ENCODE measurements at regions not wholly inside any gene's neighbourhood (a gene's known extent, or its start where the extent isn't known, plus 50 kb on each side); places are given as distances from the start of the nearest gene placed in this dataset.
"Not testable (repeated sequence)": the region's sequence is repeated elsewhere in the genome, so short reads cannot be mapped to it uniquely, and the experiment has no call there.

DNA sequence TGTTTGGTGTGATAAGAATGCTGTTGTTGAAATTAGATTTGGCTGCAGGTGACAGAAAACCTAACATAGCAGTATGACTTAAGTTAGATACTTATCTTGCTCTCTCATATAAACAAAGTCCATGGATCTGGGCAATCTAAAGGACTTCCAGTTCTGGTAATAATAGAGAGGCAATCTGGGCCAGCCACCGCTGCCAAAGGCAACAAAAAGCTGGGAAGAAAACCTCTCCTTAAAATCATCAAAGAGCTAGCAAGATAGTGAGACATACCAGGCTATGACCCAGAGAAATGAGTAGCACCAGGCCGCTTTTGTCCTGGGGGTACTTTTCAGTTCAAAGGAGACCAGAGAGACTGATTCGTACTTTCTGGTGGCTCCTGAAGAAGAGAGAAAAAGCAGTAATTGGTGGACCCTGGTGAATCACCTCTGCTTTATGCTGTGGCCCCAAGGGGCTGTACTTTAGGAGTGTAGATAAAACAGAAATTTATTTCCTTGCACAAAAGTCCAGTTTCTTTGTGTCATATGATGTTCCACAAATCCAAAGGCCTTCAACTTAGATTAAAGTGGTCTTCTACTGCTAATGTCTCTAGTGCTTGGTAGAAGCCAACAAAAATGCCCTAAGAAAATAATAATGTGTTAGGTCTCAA is 125.4 kb downstream of the TBX19 start:
- Mint-ChIP-seq H3K27me3 (ENCODE audit: low read depth, poor library complexity) (no peaks in the 10 kb centered on the region), H3K9me3 (peaks cover 11% of the 10 kb centered on the region), H3K4me3 (no peak overlapping the region), H3K4me1 (no peaks in the 10 kb centered on the region), H3K27ac (no peak overlapping the region), H3K36me3 (ENCODE audit: low read depth) (peaks cover 4% of the 10 kb centered on the region)
- TF ChIP-seq, protein P1, sequence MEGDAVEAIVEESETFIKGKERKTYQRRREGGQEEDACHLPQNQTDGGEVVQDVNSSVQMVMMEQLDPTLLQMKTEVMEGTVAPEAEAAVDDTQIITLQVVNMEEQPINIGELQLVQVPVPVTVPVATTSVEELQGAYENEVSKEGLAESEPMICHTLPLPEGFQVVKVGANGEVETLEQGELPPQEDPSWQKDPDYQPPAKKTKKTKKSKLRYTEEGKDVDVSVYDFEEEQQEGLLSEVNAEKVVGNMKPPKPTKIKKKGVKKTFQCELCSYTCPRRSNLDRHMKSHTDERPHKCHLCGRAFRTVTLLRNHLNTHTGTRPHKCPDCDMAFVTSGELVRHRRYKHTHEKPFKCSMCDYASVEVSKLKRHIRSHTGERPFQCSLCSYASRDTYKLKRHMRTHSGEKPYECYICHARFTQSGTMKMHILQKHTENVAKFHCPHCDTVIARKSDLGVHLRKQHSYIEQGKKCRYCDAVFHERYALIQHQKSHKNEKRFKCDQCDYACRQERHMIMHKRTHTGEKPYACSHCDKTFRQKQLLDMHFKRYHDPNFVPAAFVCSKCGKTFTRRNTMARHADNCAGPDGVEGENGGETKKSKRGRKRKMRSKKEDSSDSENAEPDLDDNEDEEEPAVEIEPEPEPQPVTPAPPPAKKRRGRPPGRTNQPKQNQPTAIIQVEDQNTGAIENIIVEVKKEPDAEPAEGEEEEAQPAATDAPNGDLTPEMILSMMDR (IDR thresholded peaks at IDR 0.05), result no peak
- DNase-seq, result no peak

DNA sequence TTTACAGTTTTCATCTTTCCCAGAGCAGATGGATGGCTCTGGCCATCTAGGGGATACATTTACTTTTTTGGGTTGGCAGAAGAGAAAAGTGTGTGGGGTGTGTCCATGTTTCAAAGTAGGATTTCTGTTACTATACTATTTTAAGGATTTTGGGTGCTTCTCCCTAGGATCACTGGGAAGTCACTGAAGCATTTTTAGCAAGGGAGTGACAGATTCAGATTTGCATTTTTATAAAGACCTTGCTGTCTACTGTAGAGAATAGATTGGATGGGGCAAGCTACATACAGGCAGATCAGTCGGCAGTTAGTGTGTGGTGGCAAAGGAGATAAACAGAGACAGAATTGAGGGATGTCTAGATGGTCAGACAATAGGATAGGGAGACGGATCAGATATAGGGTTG is 122.5 kb downstream of the TBX19 start:
- peaks cover 12% of the 10 kb centered on the region for H3K4me1 Mint-ChIP-seq
- peaks cover 4% of the 10 kb centered on the region for H3K36me3 Mint-ChIP-seq (ENCODE audit: low read depth)

DNA sequence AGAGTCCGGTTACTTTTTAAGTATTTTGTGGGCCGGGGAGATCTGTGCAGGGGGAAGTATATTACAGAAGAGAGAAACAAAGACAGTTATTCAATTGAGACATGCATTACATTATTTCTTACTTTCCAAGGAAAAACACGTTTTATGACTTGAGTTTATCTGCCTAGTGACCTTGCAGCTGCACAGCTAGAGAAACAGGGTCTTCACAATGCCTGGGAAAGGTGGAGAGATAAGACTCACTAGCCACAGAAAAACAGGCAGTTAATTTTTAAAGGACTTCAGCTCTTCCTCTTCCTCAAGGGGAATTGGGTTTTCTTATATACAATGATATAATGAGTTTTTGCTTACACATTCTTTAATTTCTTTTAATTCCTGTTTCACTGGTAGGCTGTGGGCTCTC is 121.8 kb downstream of the TBX19 start:
- peaks cover 12% of the 10 kb centered on the region for H3K4me1 Mint-ChIP-seq
- not testable (repeated sequence) for DNase-seq; H3K27me3 Mint-ChIP-seq (ENCODE audit: low read depth, poor library complexity); H3K27ac Mint-ChIP-seq; H3K9me3 Mint-ChIP-seq; H3K36me3 Mint-ChIP-seq (ENCODE audit: low read depth); H3K4me3 Mint-ChIP-seq

More for the DNA sequence above, 122.5 kb downstream of the TBX19 start:
- TF ChIP-seq, protein P1 (IDR thresholded peaks at IDR 0.05), result no peak
- no peaks in the 10 kb centered on the region for H3K27me3 Mint-ChIP-seq (ENCODE audit: low read depth, poor library complexity)
- H3K27ac Mint-ChIP-seq, result no peak overlapping the region
- DNase-seq, result no peak
- H3K4me3 Mint-ChIP-seq, result no peak overlapping the region
- peaks cover 7% of the 10 kb centered on the region for H3K9me3 Mint-ChIP-seq

DNA sequence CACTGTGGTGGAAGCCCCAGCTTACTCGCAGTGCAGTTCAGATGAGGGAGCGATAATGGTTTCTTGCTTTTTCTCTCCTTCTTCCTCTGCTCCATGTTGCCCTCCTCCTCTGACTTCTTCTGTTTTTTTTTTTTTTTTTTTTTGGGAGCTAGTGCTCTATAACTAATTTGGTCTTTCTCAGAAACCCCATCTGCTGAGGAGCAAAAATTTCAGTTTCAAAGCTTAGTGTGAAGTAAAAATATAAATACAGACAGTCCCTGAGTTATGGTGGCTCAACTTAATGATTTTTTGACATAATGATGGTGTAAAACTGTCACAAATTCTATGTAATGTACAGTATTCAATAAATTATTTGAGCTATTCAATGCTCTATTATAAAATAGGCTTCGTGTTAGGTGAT is 120.7 kb downstream of the TBX19 start:
- no peaks in the 10 kb centered on the region for H3K27me3 Mint-ChIP-seq (ENCODE audit: low read depth, poor library complexity)
- no peak for DNase-seq
- peaks cover 12% of the 10 kb centered on the region for H3K4me1 Mint-ChIP-seq
- H3K4me3 Mint-ChIP-seq, result no peak overlapping the region
- H3K36me3 Mint-ChIP-seq (ENCODE audit: low read depth), result peaks cover 4% of the 10 kb centered on the region
- TF ChIP-seq, protein P1 (IDR thresholded peaks at IDR 0.05), result no peak
- peaks cover under 1% of the 10 kb centered on the region for H3K9me3 Mint-ChIP-seq
- no peak overlapping the region for H3K27ac Mint-ChIP-seq

DNA sequence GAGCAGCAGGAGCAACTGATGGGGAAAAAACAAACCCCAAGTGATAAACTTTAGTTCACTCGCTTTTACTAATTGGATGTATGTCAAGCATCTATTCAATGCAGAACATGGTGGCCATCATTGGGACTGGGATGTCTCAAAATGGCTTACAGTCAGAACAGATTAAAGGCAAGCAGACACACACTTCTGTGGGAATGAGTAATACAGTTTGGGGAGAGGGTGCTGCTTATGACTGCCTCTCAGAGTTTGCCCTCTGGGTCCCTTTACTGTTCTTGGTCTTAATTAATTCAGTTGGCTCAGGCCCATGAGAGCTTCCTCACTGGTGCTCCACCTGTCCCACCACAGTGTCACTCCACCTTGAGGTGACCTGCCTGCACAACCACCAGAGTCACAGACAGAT is 119.5 kb downstream of the TBX19 start:
- H3K4me1 Mint-ChIP-seq, result peaks cover 12% of the 10 kb centered on the region
- no peak overlapping the region for H3K4me3 Mint-ChIP-seq
- H3K9me3 Mint-ChIP-seq, result no peaks in the 10 kb centered on the region
- DNase-seq, result no peak
- no peak overlapping the region for H3K27ac Mint-ChIP-seq
- no peaks in the 10 kb centered on the region for H3K27me3 Mint-ChIP-seq (ENCODE audit: low read depth, poor library complexity)
- TF ChIP-seq, protein P1 (IDR thresholded peaks at IDR 0.05), result no peak
- no peaks in the 10 kb centered on the region for H3K36me3 Mint-ChIP-seq (ENCODE audit: low read depth)

DNA sequence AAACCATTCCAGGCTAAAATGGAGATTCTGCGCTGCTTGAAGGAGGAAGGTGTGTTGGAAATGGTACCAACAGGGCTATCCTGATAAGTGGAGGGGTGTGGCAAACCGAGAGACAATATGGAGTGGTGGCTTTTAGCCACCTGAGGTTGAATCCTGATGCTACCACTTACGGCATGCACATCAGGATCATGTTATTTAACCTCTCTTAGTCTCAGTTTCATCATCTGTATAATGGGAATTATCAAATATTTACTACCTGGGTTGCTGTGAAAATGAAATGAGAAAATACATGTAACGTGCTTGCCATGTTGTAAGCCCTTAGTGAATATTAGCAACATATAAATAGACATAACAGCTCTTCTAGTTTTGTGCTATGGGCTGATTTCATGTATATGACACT is 117.1 kb downstream of the TBX19 start:
- Mint-ChIP-seq H3K36me3 (ENCODE audit: low read depth) (no peaks in the 10 kb centered on the region), H3K27ac (no peak overlapping the region), H3K9me3 (no peaks in the 10 kb centered on the region), H3K27me3 (ENCODE audit: low read depth, poor library complexity) (no peaks in the 10 kb centered on the region), H3K4me1 (peaks cover 12% of the 10 kb centered on the region), H3K4me3 (no peak overlapping the region)
- TF ChIP-seq, protein P1 (IDR thresholded peaks at IDR 0.05), result no peak
- DNase-seq, result no peak

All from nephron progenitor cell (in vitro differentiated cells).